Bone marrow (tissue), 2 donors: ENCODE measurements at regions not wholly inside any gene's neighbourhood (a gene's known extent, or its start where the extent isn't known, plus 50 kb on each side); places are given as distances from the start of the nearest gene placed in this dataset.
"Not testable (repeated sequence)": the region's sequence is repeated elsewhere in the genome, so short reads cannot be mapped to it uniquely, and the experiment has no call there.

ENCODE experiments used
- DNase-seq, 2 donors: peaks; one replicate each; lab custom pipeline; 2025; lab: John Stamatoyannopoulos, UW

DNA sequence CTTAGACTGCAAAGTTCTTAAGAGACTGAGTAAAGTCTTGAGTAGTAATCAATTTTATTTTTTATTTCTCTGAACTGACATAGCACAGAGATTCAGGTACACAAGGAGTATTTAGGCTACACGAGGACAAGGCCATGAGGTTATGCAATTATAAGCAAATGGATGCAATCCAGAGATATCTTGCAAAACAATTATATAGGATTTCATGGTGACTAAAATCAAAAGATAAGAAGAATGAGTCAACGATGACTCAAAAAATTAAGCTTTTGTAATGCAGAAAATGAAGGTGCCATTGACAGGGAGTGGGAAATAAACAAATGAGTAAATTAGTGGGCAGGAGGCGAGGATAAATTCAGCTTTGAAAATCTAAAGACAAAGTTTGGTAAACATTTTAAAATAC, 66.7 kb upstream of the MYO3A start:
- no peak for DNase-seq

DNA sequence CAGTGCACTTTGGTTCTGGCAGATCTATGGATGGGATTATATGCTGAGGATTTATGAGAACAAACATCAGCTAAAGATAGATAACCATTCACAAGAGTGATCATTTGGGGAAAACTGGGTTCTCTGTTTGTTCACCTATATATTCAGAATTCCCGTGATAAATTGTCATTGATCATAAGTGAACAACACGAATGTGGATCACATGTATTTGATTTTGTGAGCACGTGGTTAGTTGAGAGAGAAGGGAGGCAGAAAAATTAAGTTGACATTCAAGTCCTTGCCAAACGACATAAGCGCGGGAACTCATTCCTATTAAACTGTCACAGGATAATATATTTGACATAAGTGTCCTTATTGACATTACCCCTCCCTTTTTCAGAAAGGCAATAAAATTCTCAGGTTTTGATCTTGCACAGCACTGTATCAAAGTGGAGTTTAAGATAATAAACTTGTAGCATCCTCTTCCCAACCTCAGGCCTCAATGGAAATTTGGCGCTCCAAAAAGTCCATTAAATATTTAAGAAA, 64.9 kb upstream of the MYO3A start:
- DNase-seq: no peak

DNA sequence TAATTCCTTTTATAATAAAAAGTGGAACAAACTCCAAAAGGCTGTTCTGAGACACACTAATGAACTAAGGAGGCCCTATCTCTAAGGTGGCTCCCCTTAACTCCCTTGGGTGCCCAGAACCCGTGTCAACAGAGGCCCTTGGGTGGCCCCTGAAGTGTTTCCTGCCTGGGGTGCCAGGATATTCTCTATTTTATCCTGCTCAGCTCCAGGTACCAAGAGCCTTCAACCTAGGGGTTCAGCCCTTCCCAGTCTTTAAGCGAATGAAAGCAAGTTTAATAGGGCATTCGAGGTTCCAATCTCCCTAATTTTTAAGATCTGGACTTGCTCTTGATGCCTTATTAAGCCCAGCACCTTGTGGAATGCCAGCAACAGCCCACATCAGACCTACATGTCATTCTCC, 64.4 kb upstream of the MYO3A start:
- no peak for DNase-seq

DNA sequence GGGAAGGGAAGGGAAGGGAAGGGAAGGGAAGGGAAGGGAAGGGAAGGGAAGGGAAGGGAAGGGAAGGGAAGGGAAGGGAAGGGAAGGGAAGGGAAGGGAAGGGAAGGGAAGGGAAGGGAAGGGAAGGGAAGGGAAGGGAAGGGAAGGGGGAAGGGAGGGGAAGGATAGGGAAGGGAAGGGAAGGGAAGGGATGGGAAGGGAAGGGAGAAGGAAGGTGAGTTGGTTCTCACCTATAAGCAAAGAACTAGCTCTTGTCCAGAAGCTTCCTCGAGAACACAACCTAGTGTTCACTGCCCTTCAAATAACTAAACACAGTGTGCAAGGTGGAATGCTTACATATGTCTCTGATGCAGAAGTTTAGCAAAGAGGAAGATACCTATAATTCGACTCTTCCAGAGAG, 59.6 kb upstream of the MYO3A start:
- DNase-seq: not testable (repeated sequence)

DNA sequence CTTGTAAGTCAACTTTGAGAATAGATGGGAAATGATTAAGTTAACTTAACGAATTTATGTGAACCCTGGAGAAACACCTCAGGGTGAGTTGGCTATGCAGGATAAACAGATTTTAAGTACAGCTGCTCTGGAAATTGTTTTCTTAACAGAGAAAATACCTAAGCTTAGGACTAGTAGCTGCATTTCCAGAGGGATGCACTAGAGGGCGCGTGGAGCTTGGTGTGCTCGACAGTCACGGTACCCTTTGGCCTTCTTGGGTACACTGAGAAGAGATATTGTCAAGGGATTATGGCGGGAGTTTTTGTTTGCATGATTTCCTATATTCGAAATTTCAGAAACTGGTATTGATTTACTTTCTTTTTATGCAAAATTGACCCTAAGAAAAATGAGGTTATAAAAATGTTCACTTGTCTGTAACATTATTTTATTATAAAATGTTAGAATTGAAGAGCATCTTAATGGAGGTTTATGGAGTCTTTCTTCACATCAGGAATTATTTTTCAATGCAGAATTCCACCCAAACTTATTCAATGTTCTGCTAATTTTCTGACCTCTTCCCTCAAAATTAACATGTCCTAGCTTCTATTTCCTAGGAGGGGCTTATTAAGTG, 58.4 kb upstream of the MYO3A start:
- DNase-seq: peak in 1 of 2 donors; percentile 37

DNA sequence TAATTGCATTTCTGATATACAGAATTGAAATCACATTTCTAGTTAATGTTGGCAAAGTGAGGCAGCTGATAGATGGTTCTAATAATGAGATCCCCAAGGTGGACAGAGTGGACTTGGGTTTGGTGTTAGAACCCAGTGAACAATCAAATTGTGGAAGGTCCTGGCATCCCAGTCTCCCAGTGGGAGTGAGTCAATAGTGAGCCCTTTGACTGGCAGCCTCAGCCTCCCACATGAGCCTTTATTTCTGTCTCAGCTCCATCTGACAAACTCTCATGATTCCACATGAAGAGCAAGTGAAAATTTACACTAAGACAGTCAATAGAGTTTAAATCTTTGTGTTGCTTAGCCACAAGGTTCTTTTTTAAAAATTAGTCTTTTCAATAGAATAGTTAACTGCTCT, 56.7 kb upstream of the MYO3A start:
- no peak for DNase-seq
